HepG2 (cell line): ENCODE measurements at regions not wholly inside any gene's neighbourhood (a gene's known extent, or its start where the extent isn't known, plus 50 kb on each side); places are given as distances from the start of the nearest gene placed in this dataset.

Experiments used
- ATAC-seq: fragments of 200-7000 bp; cut with Tn5 transposase; 3 replicates; pipeline ENCODE4 v1.9.1; 2020; ENCODE audit warnings: mild to moderate bottlenecking, moderate library complexity
- BruUV-seq: library from RNA; stranded (reverse); fragments of 400-500 nt; replicated peaks from 2 replicates; lab custom pipeline; 2021; lab: Mats Ljungman, UMichigan
- CTCF ChIA-PET: fragments of 300-600 bp; formaldehyde crosslinking; extraction: SDS; loops from one replicate; lab custom pipeline; 2021; ENCODE audit warnings: low total read pairs, inconsistent platforms, low intra/inter-chr PET ratio; lab: Yijun Ruan, JAX
- POLR2A ChIA-PET: fragments of 350-600 bp; sonication (Branson Sonifier 250); formaldehyde crosslinking; loops from one replicate; lab custom pipeline; 2020; ENCODE audit warnings: antibody characterized with exemption, inconsistent platforms; lab: Yijun Ruan, JAX
- DNase-seq: peaks from one replicate; pipeline ENCODE4 v3.0.0-alpha.2; 2015; ENCODE audit warnings: low spot score
- FAIRE-seq: peaks from 3 replicates; lab custom pipeline; 2011; peaks lifted over from hg19 to GRCh38; lab: Jason Lieb, UNC
- H2AFZ ChIP-seq: one replicate; pipeline ENCODE4 v1.6.1; 2011; ENCODE audit warnings: low read length, inconsistent platforms
- H3K27ac ChIP-seq: fragments of 300-600 bp; 3 replicates; pipeline ENCODE4 v1.8.0; 2011; ENCODE audit warnings: mixed run types, mild to moderate bottlenecking, mixed read lengths, low read length, inconsistent platforms; ENCODE audit not compliant: insufficient read depth; ENCODE audit errors: extremely low read length
- H3K27me3 ChIP-seq, 2 experiments: fragments of 200-600 bp in 1 of 2; 2 replicates in 1 of 2; 3 replicates in 1 of 2; pipeline versions ENCODE4 v1.6.0 to v1.8.0; 2011; ENCODE audit warnings: low read length in 2 of 2, mild to moderate bottlenecking in 2 of 2, moderate library complexity in 2 of 2, inconsistent platforms in 1 of 2; ENCODE audit not compliant: insufficient read depth in 2 of 2, control insufficient read depth in 1 of 2
- H3K36me3 ChIP-seq, 2 experiments: fragments of 200-600 bp in 1 of 2; replicated peaks in 1 of 2; 2 replicates in 1 of 2; 3 replicates in 1 of 2; pipeline versions ENCODE4 v1.5.1 to v1.8.0; 2011; ENCODE audit warnings: low read length in 2 of 2, inconsistent platforms in 1 of 2; ENCODE audit not compliant: insufficient read depth in 2 of 2, control insufficient read depth in 1 of 2
- H3K4me1 ChIP-seq: 2 replicates; pipeline ENCODE4 v1.5.1; 2012; ENCODE audit warnings: low read length, inconsistent platforms; ENCODE audit not compliant: insufficient read depth
- H3K4me2 ChIP-seq: 2 replicates; pipeline ENCODE4 v1.6.0; 2011; ENCODE audit warnings: low read depth, low read length, inconsistent platforms
- H3K4me3 ChIP-seq, 3 experiments: fragments of 200-600 bp in 1 of 3; sonication (generic), shearing (Covaris generic) in 1 of 3; replicated peaks in 1 of 3; 2 replicates each; pipeline ENCODE4 v1.5.1; 2011 to 2016; ENCODE audit warnings: low read length in 3 of 3, inconsistent platforms in 2 of 3, low read depth in 2 of 3, mild to moderate bottlenecking in 2 of 3, control low read depth in 1 of 3, mixed read lengths in 1 of 3; ENCODE audit not compliant: insufficient read depth in 1 of 3
- H3K79me2 ChIP-seq: one replicate; pipeline ENCODE4 v1.6.1; 2011; ENCODE audit warnings: low read length, inconsistent platforms; ENCODE audit not compliant: insufficient read depth
- H3K9ac ChIP-seq: 2 replicates; pipeline ENCODE4 v1.6.0; 2011; ENCODE audit warnings: mild to moderate bottlenecking, low read depth, low read length, inconsistent platforms; ENCODE audit not compliant: insufficient read depth
- H3K9me3 ChIP-seq: 2 replicates; pipeline ENCODE4 v1.5.1; 2012; ENCODE audit warnings: mild to moderate bottlenecking, low read length
- H4K20me1 ChIP-seq: 2 replicates; pipeline ENCODE4 v1.6.0; 2011; ENCODE audit warnings: inconsistent platforms, mild to moderate bottlenecking, low read length, moderate library complexity; ENCODE audit not compliant: insufficient read depth
- ARNT ChIP-seq: fragments of 450-650 bp; IDR thresholded peaks from 2 replicates; pipeline ENCODE4 v1.6.1; 2017
- EZH2 ChIP-seq: conservative IDR thresholded peaks from 2 replicates; pipeline ENCODE4 v1.6.1; 2012; ENCODE audit warnings: mild to moderate bottlenecking, low read depth, low read length, moderate library complexity
- ONECUT2 ChIP-seq: sonication (generic); formaldehyde crosslinking; IDR thresholded peaks from 2 replicates; pipeline ENCODE4 v1.4.0; 2020; ENCODE audit warnings: missing genetic modification reagents
- PAWR ChIP-seq: sonication (generic); formaldehyde crosslinking; IDR thresholded peaks from 2 replicates; pipeline ENCODE4 v1.4.0; 2020; ENCODE audit warnings: missing genetic modification reagents, mild to moderate bottlenecking, borderline replicate concordance
- RFXANK ChIP-seq: IDR thresholded peaks from 2 replicates; pipeline ENCODE4 v1.6.1; 2016
- ZBTB3 ChIP-seq: sonication (generic); formaldehyde crosslinking; IDR thresholded peaks from 2 replicates; pipeline ENCODE4 v1.4.0; 2020; ENCODE audit warnings: low read depth, mild to moderate bottlenecking, moderate library complexity, missing genetic modification reagents, borderline replicate concordance
- ZMAT3 ChIP-seq: sonication (generic); formaldehyde crosslinking; conservative IDR thresholded peaks from 2 replicates; pipeline ENCODE4 v1.7.0; 2021; ENCODE audit warnings: missing genetic modification reagents
- ZNF550 ChIP-seq: sonication (generic); formaldehyde crosslinking; IDR thresholded peaks from 2 replicates; pipeline ENCODE4 v1.4.0; 2020; ENCODE audit warnings: mild to moderate bottlenecking, missing genetic modification reagents, borderline replicate concordance
- ZNF850 ChIP-seq: sonication (generic); formaldehyde crosslinking; conservative IDR thresholded peaks from 2 replicates; pipeline ENCODE4 v1.9.0; 2021; ENCODE audit warnings: mild to moderate bottlenecking, missing genetic modification reagents
- WGBS: methylation state at CpG from one replicate; pipeline ENCODE4 v1.1.6; 2017; ENCODE audit warnings: low lambda C conversion rate; 5-methylcytosine and 5-hydroxymethylcytosine counted together
- in situ Hi-C: cut with HindIII; loops from 2 replicates; pipeline ENCODE4 v1.10.0; 2017; ENCODE audit warnings: low pct_unique_long_range_greater_than_20kb; ENCODE audit not compliant: extremely low pct_ligation_motif_present
- intact Hi-C: fragments of 100-400 bp; cut with micrococcal nuclease; formaldehyde crosslinking; loops from one replicate; pipeline ENCODE4 v1.10.0; 2022; ENCODE audit not compliant: unreplicated experiment
- TF ChIP-seq, protein P1 (sequence below): sonication (generic); formaldehyde crosslinking; IDR thresholded peaks from 2 replicates; pipeline ENCODE4 v1.9.0; 2021; ENCODE audit warnings: mild to moderate bottlenecking, missing genetic modification reagents
- TF ChIP-seq, protein P2 (sequence below): sonication (generic); formaldehyde crosslinking; IDR thresholded peaks from 2 replicates; pipeline ENCODE4 v1.5.0; 2020; ENCODE audit warnings: mild to moderate bottlenecking, missing genetic modification reagents, borderline replicate concordance

DNA sequence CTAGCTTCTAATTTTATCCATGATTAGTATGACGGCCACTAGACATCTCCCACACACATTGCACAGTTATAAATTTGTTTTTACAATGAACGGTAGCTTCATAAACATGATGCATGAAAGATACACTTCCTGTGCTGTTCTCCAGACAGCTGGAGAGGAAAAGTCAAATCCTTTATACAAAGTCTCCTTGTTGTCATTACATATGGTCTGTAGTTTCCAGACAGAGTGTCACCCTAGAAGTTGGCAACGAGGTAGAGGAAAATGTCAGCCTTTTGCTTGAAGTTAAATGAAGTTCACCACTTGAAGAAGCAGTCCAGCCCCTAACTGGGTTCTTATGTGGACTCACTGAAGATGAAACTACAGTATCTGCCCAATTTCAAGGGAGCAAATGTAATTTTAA lies 253.0 kb upstream of the P2RY1 start (continued):
- TF ChIP-seq, protein P1, sequence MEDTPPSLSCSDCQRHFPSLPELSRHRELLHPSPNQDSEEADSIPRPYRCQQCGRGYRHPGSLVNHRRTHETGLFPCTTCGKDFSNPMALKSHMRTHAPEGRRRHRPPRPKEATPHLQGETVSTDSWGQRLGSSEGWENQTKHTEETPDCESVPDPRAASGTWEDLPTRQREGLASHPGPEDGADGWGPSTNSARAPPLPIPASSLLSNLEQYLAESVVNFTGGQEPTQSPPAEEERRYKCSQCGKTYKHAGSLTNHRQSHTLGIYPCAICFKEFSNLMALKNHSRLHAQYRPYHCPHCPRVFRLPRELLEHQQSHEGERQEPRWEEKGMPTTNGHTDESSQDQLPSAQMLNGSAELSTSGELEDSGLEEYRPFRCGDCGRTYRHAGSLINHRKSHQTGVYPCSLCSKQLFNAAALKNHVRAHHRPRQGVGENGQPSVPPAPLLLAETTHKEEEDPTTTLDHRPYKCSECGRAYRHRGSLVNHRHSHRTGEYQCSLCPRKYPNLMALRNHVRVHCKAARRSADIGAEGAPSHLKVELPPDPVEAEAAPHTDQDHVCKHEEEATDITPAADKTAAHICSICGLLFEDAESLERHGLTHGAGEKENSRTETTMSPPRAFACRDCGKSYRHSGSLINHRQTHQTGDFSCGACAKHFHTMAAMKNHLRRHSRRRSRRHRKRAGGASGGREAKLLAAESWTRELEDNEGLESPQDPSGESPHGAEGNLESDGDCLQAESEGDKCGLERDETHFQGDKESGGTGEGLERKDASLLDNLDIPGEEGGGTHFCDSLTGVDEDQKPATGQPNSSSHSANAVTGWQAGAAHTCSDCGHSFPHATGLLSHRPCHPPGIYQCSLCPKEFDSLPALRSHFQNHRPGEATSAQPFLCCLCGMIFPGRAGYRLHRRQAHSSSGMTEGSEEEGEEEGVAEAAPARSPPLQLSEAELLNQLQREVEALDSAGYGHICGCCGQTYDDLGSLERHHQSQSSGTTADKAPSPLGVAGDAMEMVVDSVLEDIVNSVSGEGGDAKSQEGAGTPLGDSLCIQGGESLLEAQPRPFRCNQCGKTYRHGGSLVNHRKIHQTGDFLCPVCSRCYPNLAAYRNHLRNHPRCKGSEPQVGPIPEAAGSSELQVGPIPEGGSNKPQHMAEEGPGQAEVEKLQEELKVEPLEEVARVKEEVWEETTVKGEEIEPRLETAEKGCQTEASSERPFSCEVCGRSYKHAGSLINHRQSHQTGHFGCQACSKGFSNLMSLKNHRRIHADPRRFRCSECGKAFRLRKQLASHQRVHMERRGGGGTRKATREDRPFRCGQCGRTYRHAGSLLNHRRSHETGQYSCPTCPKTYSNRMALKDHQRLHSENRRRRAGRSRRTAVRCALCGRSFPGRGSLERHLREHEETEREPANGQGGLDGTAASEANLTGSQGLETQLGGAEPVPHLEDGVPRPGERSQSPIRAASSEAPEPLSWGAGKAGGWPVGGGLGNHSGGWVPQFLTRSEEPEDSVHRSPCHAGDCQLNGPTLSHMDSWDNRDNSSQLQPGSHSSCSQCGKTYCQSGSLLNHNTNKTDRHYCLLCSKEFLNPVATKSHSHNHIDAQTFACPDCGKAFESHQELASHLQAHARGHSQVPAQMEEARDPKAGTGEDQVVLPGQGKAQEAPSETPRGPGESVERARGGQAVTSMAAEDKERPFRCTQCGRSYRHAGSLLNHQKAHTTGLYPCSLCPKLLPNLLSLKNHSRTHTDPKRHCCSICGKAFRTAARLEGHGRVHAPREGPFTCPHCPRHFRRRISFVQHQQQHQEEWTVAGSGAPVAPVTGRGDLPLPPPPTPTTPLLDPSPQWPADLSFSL (CRISPR knock-in tag), result no peak
- TF ChIP-seq ONECUT2 (CRISPR knock-in tag) (no peak), PAWR (CRISPR knock-in tag) (no peak), EZH2 (no peak)

DNA sequence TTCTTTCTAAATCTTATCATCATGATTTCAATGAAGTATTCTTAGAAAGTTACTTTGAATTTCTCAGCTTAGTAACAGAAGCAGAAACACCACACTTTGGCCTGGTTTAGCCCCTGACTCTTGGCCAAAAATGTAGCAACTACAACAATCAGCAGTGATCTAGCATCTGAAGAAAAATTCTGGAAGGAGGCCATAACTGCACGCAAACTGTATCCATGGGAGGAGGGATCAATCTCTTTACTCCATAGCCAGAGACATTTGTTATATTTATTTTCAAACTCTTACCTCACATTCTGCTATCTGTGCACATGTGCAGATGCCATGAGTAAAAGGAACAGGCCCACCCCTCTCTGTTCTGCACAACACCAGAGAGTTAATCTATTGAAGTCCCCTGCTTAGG lies 251.0 kb upstream of the P2RY1 start:
- Histone ChIP-seq H3K9ac (no peak overlapping the region), H3K4me3 (no peak overlapping the region), H3K4me1 (no peaks in the 10 kb centered on the region), H2AFZ (no peak overlapping the region), H3K9me3 (no peaks in the 10 kb centered on the region), H3K27me3 (no peaks in the 10 kb centered on the region), H3K79me2 (no peaks in the 10 kb centered on the region), H3K36me3 (no peaks in the 10 kb centered on the region), H3K4me2 (no peak overlapping the region), H4K20me1 (no peaks in the 10 kb centered on the region), H3K27ac (no peak overlapping the region)
- ChIA-PET CTCF (no interaction called here), POLR2A (no interaction called here)
- in situ Hi-C loops (no loop called here), intact Hi-C loops (no loop called here)
- DNase-seq, result no peak
- FAIRE-seq, result no peak
- BruUV-seq, result no TSS peak
- 94% methylated on average over 1 of the region's 1 CpG for WGBS
- ATAC-seq, result no peak
- TF ChIP-seq RFXANK (CRISPR knock-in tag) (no peak), ZMAT3 (CRISPR knock-in tag) (no peak), ARNT (no peak), ZNF850 (CRISPR knock-in tag) (no peak), ZBTB3 (CRISPR knock-in tag) (no peak), ZNF550 (CRISPR knock-in tag) (no peak)
- TF ChIP-seq, protein P2, sequence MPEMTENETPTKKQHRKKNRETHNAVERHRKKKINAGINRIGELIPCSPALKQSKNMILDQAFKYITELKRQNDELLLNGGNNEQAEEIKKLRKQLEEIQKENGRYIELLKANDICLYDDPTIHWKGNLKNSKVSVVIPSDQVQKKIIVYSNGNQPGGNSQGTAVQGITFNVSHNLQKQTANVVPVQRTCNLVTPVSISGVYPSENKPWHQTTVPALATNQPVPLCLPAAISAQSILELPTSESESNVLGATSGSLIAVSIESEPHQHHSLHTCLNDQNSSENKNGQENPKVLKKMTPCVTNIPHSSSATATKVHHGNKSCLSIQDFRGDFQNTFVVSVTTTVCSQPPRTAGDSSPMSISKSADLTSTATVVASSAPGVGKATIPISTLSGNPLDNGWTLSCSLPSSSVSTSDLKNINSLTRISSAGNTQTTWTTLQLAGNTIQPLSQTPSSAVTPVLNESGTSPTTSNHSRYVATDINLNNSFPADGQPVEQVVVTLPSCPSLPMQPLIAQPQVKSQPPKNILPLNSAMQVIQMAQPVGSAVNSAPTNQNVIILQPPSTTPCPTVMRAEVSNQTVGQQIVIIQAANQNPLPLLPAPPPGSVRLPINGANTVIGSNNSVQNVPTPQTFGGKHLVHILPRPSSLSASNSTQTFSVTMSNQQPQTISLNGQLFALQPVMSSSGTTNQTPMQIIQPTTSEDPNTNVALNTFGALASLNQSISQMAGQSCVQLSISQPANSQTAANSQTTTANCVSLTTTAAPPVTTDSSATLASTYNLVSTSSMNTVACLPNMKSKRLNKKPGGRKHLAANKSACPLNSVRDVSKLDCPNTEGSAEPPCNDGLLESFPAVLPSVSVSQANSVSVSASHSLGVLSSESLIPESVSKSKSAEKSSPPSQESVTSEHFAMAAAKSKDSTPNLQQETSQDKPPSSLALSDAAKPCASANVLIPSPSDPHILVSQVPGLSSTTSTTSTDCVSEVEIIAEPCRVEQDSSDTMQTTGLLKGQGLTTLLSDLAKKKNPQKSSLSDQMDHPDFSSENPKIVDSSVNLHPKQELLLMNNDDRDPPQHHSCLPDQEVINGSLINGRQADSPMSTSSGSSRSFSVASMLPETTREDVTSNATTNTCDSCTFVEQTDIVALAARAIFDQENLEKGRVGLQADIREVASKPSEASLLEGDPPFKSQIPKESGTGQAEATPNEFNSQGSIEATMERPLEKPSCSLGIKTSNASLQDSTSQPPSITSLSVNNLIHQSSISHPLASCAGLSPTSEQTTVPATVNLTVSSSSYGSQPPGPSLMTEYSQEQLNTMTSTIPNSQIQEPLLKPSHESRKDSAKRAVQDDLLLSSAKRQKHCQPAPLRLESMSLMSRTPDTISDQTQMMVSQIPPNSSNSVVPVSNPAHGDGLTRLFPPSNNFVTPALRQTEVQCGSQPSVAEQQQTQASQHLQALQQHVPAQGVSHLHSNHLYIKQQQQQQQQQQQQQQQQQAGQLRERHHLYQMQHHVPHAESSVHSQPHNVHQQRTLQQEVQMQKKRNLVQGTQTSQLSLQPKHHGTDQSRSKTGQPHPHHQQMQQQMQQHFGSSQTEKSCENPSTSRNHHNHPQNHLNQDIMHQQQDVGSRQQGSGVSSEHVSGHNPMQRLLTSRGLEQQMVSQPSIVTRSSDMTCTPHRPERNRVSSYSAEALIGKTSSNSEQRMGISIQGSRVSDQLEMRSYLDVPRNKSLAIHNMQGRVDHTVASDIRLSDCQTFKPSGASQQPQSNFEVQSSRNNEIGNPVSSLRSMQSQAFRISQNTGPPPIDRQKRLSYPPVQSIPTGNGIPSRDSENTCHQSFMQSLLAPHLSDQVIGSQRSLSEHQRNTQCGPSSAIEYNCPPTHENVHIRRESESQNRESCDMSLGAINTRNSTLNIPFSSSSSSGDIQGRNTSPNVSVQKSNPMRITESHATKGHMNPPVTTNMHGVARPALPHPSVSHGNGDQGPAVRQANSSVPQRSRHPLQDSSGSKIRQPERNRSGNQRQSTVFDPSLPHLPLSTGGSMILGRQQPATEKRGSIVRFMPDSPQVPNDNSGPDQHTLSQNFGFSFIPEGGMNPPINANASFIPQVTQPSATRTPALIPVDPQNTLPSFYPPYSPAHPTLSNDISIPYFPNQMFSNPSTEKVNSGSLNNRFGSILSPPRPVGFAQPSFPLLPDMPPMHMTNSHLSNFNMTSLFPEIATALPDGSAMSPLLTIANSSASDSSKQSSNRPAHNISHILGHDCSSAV, result no peak
